Stomach (tissue), 8 donors: ENCODE measurements at regions not wholly inside any gene's neighbourhood (a gene's known extent, or its start where the extent isn't known, plus 50 kb on each side); places are given as distances from the start of the nearest gene placed in this dataset.

Experiments
- DNase-seq, 2 donors: peaks; one replicate each; pipeline versions ENCODE4 v3.0.0 to v3.0.0-alpha.2; 2013 to 2019
- H3K27ac ChIP-seq, 5 donors: fragments of 200-600 bp in 4 of 5; sonication (generic) in 4 of 5; one replicate each; pipeline ENCODE4 v1.5.1; 2013 to 2019; ENCODE audit warnings: mild to moderate bottlenecking in 1 of 5, moderate library complexity in 1 of 5
- H3K27me3 ChIP-seq, 3 donors: fragments of 200-600 bp; sonication (generic); one replicate each; pipeline ENCODE4 v1.5.1; 2017 to 2019; ENCODE audit warnings: mixed run types in 1 of 3
- H3K36me3 ChIP-seq, 4 donors: fragments of 200-600 bp; sonication (generic); 1 replicate in 3 of 4; 2 replicates in 1 of 4; pipeline ENCODE4 v1.5.1; 2016 to 2019
- H3K4me1 ChIP-seq, 4 donors: fragments of 200-600 bp; sonication (generic); one replicate each; pipeline ENCODE4 v1.5.1; 2016 to 2019
- H3K4me3 ChIP-seq, 4 donors: fragments of 200-600 bp; sonication (generic) in 3 of 4; one replicate each; pipeline ENCODE4 v1.5.1; 2016 to 2019; ENCODE audit warnings: mild to moderate bottlenecking in 1 of 4
- H3K9me3 ChIP-seq, 4 donors: fragments of 200-600 bp; sonication (generic); one replicate each; pipeline ENCODE4 v1.5.1; 2016 to 2019
- CTCF ChIP-seq, 7 experiments: fragments of 450-650 bp in 4 of 7; fragments of 200-600 bp in 3 of 7; sonication (generic) in 3 of 7; IDR thresholded peaks; one replicate each; pipeline ENCODE4 v1.5.1; 2016 to 2019; ENCODE audit warnings: antibody characterized with exemption in 7 of 7, control low read depth in 2 of 7, mild to moderate bottlenecking in 1 of 7
- EP300 ChIP-seq: sonication (generic); formaldehyde crosslinking; IDR thresholded peaks from one replicate; pipeline ENCODE4 v1.6.1; 2017; ENCODE audit warnings: antibody characterized with exemption
- POLR2A ChIP-seq, 4 donors: fragments of 450-650 bp; IDR thresholded peaks; one replicate each; pipeline ENCODE4 v1.6.1; 2016; ENCODE audit warnings: antibody characterized with exemption in 4 of 4, control low read depth in 2 of 4, mild to moderate bottlenecking in 1 of 4, moderate library complexity in 1 of 4
- POLR2AphosphoS5 ChIP-seq, 3 donors: sonication (generic); formaldehyde crosslinking; IDR thresholded peaks; one replicate each; pipeline ENCODE4 v1.6.1; 2016; ENCODE audit warnings: antibody characterized with exemption in 3 of 3
- WGBS, 5 donors: extraction: QIAGEN DNeasy Blood & Tissue Kit in 3 of 5; methylation state at CpG; one replicate each; pipeline versions ENCODE4 v1.1.5 to v1.1.7; 2013 to 2018; 5-methylcytosine and 5-hydroxymethylcytosine counted together
- intact Hi-C: fragments of 100-400 bp; cut with DNase I; formaldehyde crosslinking; loops from one replicate; pipeline ENCODE4 v1.15.1; 2023; ENCODE audit warnings: low total_unique reads
- donor health status: healthy with polysubstance abuse.
- donor health status: Bipolar disorder and iron deficiency.
- donor health status: healthy.

GRCh38 chr7:133132906-133133305 lies 51.0 kb upstream of the CHCHD3 start:
- Histone ChIP-seq H3K27me3 (peaks cover 0 to under 1% (median 0%) of the 10 kb centered on the region in 3 donors), H3K27ac (no peak overlapping the region), H3K9me3 (no peaks in the 10 kb centered on the region), H3K4me3 (no peak overlapping the region), H3K36me3 (no peaks in the 10 kb centered on the region), H3K4me1 (no peaks in the 10 kb centered on the region)
- TF ChIP-seq POLR2A (IDR thresholded peaks at IDR 0.05) (no peak), EP300 (no peak), POLR2AphosphoS5 (IDR thresholded peaks at IDR 0.05) (no peak), CTCF (IDR thresholded peaks at IDR 0.05) (no peak)
- no peak for DNase-seq
- intact Hi-C loops, result no loop called here
- WGBS, 5 donors, result 58 to 67% (median 63%) methylated on average over 4 of the region's 4 CpGs

- TF ChIP-seq EP300, result no peak
- TF ChIP-seq POLR2A (IDR thresholded peaks at IDR 0.05), result no peak
- TF ChIP-seq CTCF (IDR thresholded peaks at IDR 0.05), result no peak
- no peak for TF ChIP-seq POLR2AphosphoS5 (IDR thresholded peaks at IDR 0.05)
- peak in 1 of 2 donors; percentile 12 for DNase-seq
- Histone ChIP-seq H3K36me3 (no peaks in the 10 kb centered on the region), H3K9me3 (no peaks in the 10 kb centered on the region), H3K27ac (no peak overlapping the region), H3K4me3 (no peak overlapping the region), H3K27me3 (peaks cover 0 to 7% (median 0%) of the 10 kb centered on the region in 3 donors), H3K4me1 (no peaks in the 10 kb centered on the region)
- intact Hi-C loops, result no loop called here
These were observed 52.9 kb upstream of the CHCHD3 start for GRCh38 chr7:133134810-133135209.

- TF ChIP-seq CTCF (IDR thresholded peaks at IDR 0.05) (no peak), EP300 (no peak), POLR2A (IDR thresholded peaks at IDR 0.05) (no peak), POLR2AphosphoS5 (IDR thresholded peaks at IDR 0.05) (no peak)
- no peak overlapping the region for H3K27ac ChIP-seq
- no peaks in the 10 kb centered on the region for H3K4me1 ChIP-seq
- no peak overlapping the region for H3K4me3 ChIP-seq
- H3K9me3 ChIP-seq, result no peaks in the 10 kb centered on the region
- H3K36me3 ChIP-seq, result no peaks in the 10 kb centered on the region
- H3K27me3 ChIP-seq, result peaks cover 0 to 7% (median 0%) of the 10 kb centered on the region in 3 donors
- intact Hi-C loops, result no loop called here
- no peak for DNase-seq
- 35 to 64% (median 54%) methylated on average over 1 of the region's 1 CpG for WGBS, 5 donors
These were observed 53.6 kb upstream of the CHCHD3 start for GRCh38 chr7:133135451-133135850.

- peak in 1 of 2 donors; percentile 70 for DNase-seq
- TF ChIP-seq POLR2AphosphoS5 (IDR thresholded peaks at IDR 0.05), result no peak
- TF ChIP-seq POLR2A (IDR thresholded peaks at IDR 0.05), result no peak
- no peak for TF ChIP-seq CTCF (IDR thresholded peaks at IDR 0.05)
- TF ChIP-seq EP300, result no peak
- no peak overlapping the region for H3K4me3 ChIP-seq
- H3K27ac ChIP-seq, result no peak overlapping the region
- no peaks in the 10 kb centered on the region for H3K9me3 ChIP-seq
- no peaks in the 10 kb centered on the region for H3K4me1 ChIP-seq
- H3K36me3 ChIP-seq, result no peaks in the 10 kb centered on the region
- peaks cover 0 to 7% (median 0%) of the 10 kb centered on the region in 3 donors for H3K27me3 ChIP-seq
- intact Hi-C loops, result no loop called here
- 48 to 62% (median 50%) methylated on average over 4 of the region's 4 CpGs for WGBS, 5 donors
These were observed 57.5 kb upstream of the CHCHD3 start for GRCh38 chr7:133139350-133139749.
